ENCODE measurements at regions not wholly inside any gene's neighbourhood (a gene's known extent, or its start where the extent isn't known, plus 50 kb on each side); places are given as distances from the start of the nearest gene placed in this dataset.

- no peak for TF ChIP-seq CTCF (IDR thresholded peaks at IDR 0.05; ENCODE audit: low read depth, low read length)
- no peak for TF ChIP-seq EZH2phosphoT487 (IDR thresholded peaks at IDR 0.05; ENCODE audit: low read depth)
Observed at GRCh38 chr13:67306742-67307141, 76.6 kb upstream of the PCDH9 start.
